Adrenal gland (tissue), 9 donors: ENCODE measurements at regions not wholly inside any gene's neighbourhood (a gene's known extent, or its start where the extent isn't known, plus 50 kb on each side); places are given as distances from the start of the nearest gene placed in this dataset.
"Not testable (repeated sequence)": the region's sequence is repeated elsewhere in the genome, so short reads cannot be mapped to it uniquely, and the experiment has no call there.

Experiments
- DNase-seq, 7 donors: peaks; one replicate each; pipeline ENCODE4 v3.0.0-alpha.2; 2019 to 2020
- H3K27ac ChIP-seq, 5 donors: fragments of 200-600 bp; sonication (generic) in 4 of 5; 1 replicate in 3 of 5; 2 replicates in 2 of 5; pipeline versions ENCODE4 v1.5.1 to v1.8.0; 2016 to 2020; ENCODE audit warnings: mild to moderate bottlenecking in 1 of 5
- H3K27me3 ChIP-seq: fragments of 200-600 bp; 2 replicates; pipeline ENCODE4 v1.8.0; 2021
- H3K36me3 ChIP-seq, 2 donors: fragments of 200-600 bp; replicated peaks in 1 of 2; 1 replicate in 1 of 2; 2 replicates in 1 of 2; pipeline versions ENCODE4 v1.5.1 to v1.8.0; 2018 to 2022
- H3K4me1 ChIP-seq, 2 donors: fragments of 200-600 bp; replicated peaks in 1 of 2; 1 replicate in 1 of 2; 2 replicates in 1 of 2; pipeline versions ENCODE4 v1.5.1 to v1.8.0; 2018 to 2021
- H3K4me3 ChIP-seq, 4 donors: fragments of 200-600 bp; sonication (generic) in 3 of 4; one replicate each; pipeline ENCODE4 v1.5.1; 2016 to 2018
- H3K9me3 ChIP-seq, 3 donors: fragments of 200-600 bp; sonication (generic) in 1 of 3; replicated peaks in 1 of 3; 1 replicate in 2 of 3; 2 replicates in 1 of 3; pipeline versions ENCODE4 v1.5.1 to v1.8.0; 2016 to 2021
- POLR2A ChIP-seq, 2 donors: fragments of 450-650 bp; IDR thresholded peaks; one replicate each; pipeline ENCODE4 v1.6.1; 2017; ENCODE audit warnings: antibody characterized with exemption in 2 of 2, mild to moderate bottlenecking in 2 of 2, moderate library complexity in 1 of 2
- WGBS, 4 donors: extraction: QIAGEN DNeasy Blood & Tissue Kit in 2 of 4; methylation state at CpG; one replicate each; pipeline versions ENCODE4 v1.1.5 to v1.1.7; 2013 to 2017; 5-methylcytosine and 5-hydroxymethylcytosine counted together
- intact Hi-C, 2 donors: fragments of 100-400 bp; cut with DNase I; formaldehyde crosslinking; loops; one replicate each; pipeline versions ENCODE4 v1.14.1 to v1.15.0; 2022 to 2023
- TF ChIP-seq, protein P1 (sequence below), 6 experiments: fragments of 450-650 bp in 4 of 6; fragments of 200-600 bp in 2 of 6; sonication (generic) in 1 of 6; IDR thresholded peaks; 1 replicate in 5 of 6; 2 replicates in 1 of 6; pipeline versions ENCODE4 v1.5.1 to v1.8.0; 2016 to 2021; ENCODE audit warnings: antibody characterized with exemption in 6 of 6, mild to moderate bottlenecking in 2 of 6, moderate library complexity in 1 of 6
- donor health status: healthy with polysubstance abuse.
- donor health status: Bipolar disorder and iron deficiency.
- donor health status: DM: yes; HTN: yes; CAD: no.
- donor health status: DM: no; HTN: no; CAD: no.
- donor health status: DM: no; HTN: no; CAD: no.

GRCh38 chr4:164096766-164097518, 602.5 kb downstream of the TMA16 start:
- intact Hi-C loops, result no loop called here
- Histone ChIP-seq H3K4me3 (no peak overlapping the region), H3K36me3 (no peaks in the 10 kb centered on the region), H3K27me3 (no peaks in the 10 kb centered on the region), H3K4me1 (no peaks in the 10 kb centered on the region), H3K9me3 (no peaks in the 10 kb centered on the region), H3K27ac (no peak overlapping the region)
- no peak for DNase-seq
- no peak for TF ChIP-seq POLR2A (IDR thresholded peaks at IDR 0.05)
- TF ChIP-seq, protein P1, sequence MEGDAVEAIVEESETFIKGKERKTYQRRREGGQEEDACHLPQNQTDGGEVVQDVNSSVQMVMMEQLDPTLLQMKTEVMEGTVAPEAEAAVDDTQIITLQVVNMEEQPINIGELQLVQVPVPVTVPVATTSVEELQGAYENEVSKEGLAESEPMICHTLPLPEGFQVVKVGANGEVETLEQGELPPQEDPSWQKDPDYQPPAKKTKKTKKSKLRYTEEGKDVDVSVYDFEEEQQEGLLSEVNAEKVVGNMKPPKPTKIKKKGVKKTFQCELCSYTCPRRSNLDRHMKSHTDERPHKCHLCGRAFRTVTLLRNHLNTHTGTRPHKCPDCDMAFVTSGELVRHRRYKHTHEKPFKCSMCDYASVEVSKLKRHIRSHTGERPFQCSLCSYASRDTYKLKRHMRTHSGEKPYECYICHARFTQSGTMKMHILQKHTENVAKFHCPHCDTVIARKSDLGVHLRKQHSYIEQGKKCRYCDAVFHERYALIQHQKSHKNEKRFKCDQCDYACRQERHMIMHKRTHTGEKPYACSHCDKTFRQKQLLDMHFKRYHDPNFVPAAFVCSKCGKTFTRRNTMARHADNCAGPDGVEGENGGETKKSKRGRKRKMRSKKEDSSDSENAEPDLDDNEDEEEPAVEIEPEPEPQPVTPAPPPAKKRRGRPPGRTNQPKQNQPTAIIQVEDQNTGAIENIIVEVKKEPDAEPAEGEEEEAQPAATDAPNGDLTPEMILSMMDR (IDR thresholded peaks at IDR 0.05), result no peak
- 84 to 86% (median 85%) methylated on average over 5 of the region's 5 CpGs for WGBS, 4 donors

DNA sequence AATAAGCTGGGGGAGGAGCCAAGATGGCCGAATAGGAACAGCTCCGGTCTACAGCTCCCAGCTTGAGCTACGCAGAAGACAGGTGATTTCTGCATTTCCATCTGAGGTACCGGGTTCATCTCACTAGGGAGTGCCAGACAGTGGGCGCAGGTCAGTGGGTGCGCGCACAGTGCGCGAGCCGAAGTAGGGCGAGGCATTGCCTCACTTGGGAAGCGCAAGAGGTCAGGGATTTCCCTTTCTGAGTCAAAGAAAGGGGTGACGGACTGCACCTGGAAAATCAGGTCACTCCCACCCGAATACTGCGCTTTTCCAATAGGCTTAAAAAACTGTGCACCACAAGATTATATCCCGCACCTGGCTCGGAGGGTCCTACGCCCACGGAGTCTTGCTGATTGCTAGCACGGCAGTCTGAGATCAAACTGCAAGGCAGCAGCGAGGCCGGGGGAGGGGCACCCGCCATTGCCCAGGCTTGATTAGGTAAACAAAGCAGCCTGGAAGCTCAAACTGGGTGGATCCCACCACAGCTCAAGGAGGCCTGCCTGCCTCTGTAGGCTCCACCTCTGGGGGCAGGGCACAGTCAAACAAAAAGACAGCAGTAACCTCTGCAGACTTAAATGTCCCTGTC, 606.4 kb downstream of the TMA16 start:
- H3K4me1 ChIP-seq, H3K4me3 ChIP-seq, DNase-seq, H3K27ac ChIP-seq, H3K27me3 ChIP-seq, intact Hi-C loops, H3K9me3 ChIP-seq, H3K36me3 ChIP-seq: not testable (repeated sequence)
- WGBS, 4 donors, result 80 to 93% (median 88%) methylated on average over 15 to 23 of the region's 23 CpGs

GRCh38 chr4:164108971-164109370, 614.5 kb downstream of the TMA16 start:
- no peaks in the 10 kb centered on the region for H3K4me1 ChIP-seq
- DNase-seq, result no peak
- no peak for TF ChIP-seq POLR2A (IDR thresholded peaks at IDR 0.05)
- TF ChIP-seq, protein P1 (IDR thresholded peaks at IDR 0.05), result no peak
- H3K4me3 ChIP-seq, result no peak overlapping the region
- intact Hi-C loops, result no loop called here
- no peaks in the 10 kb centered on the region for H3K36me3 ChIP-seq
- no peaks in the 10 kb centered on the region for H3K27me3 ChIP-seq
- no peaks in the 10 kb centered on the region for H3K9me3 ChIP-seq
- H3K27ac ChIP-seq, result no peak overlapping the region
- 48 to 61% (median 58%) methylated on average over 2 of the region's 2 CpGs for WGBS, 4 donors

DNA sequence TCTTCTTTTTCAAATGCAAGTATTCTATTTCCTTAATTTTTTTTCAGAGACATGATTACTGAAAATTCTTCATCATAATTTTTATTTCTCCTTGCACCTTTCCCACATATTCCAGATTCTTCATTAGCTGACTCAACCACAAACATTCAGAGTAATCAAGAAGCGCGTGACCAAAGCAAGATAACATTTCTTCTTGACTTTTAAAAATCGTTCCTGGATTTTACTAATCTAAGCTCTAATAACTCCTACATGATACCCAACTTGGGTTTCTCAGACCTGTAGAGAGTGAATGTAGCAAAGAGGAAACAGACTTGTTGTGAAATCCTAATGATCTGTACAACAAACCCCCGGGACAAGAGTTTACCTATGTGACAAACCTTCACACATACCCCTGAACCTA, 615.0 kb downstream of the TMA16 start:
- Histone ChIP-seq H3K27ac (no peak overlapping the region), H3K4me3 (no peak overlapping the region), H3K4me1 (no peaks in the 10 kb centered on the region), H3K27me3 (no peaks in the 10 kb centered on the region), H3K36me3 (no peaks in the 10 kb centered on the region), H3K9me3 (no peaks in the 10 kb centered on the region)
- 44 to 62% (median 51%) methylated on average over 4 of the region's 4 CpGs for WGBS, 4 donors
- intact Hi-C loops, result no loop called here
- no peak for TF ChIP-seq POLR2A (IDR thresholded peaks at IDR 0.05)
- TF ChIP-seq, protein P1 (IDR thresholded peaks at IDR 0.05), result no peak
- DNase-seq, result no peak

DNA sequence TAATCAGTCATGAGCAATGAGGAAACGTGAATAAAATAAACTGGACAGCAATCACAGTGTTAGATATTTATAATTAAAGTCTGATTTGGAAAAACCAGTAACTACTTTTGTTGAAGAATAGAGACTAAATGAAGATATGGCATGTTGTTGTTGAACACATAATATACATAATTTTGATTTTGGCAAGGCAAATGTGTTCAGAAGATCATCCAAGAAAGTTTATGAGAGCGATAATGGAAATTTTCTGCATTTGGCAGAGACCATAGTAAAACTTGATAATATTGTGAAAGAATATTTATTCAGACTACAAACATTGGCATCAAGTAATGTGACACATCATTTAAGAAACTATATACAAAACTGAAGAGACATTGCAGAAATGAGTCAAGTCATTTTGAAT, 620.7 kb downstream of the TMA16 start:
- Histone ChIP-seq H3K4me1 (no peaks in the 10 kb centered on the region), H3K27ac (no peak overlapping the region), H3K36me3 (no peaks in the 10 kb centered on the region), H3K27me3 (no peaks in the 10 kb centered on the region), H3K4me3 (no peak overlapping the region), H3K9me3 (peaks cover 0 to 5% (median 0%) of the 10 kb centered on the region in 3 donors)
- WGBS, 4 donors, result 69 to 77% (median 71%) methylated on average over 2 of the region's 2 CpGs
- DNase-seq, result no peak
- TF ChIP-seq, protein P1 (IDR thresholded peaks at IDR 0.05), result no peak
- TF ChIP-seq POLR2A (IDR thresholded peaks at IDR 0.05), result no peak
- intact Hi-C loops, result no loop called here
